Globus pallidus (tissue), 1 donor: ENCODE measurements at regions not wholly inside any gene's neighbourhood (a gene's known extent, or its start where the extent isn't known, plus 50 kb on each side); places are given as distances from the start of the nearest gene placed in this dataset.

ENCODE experiments used
- DNase-seq: peaks from one replicate; pipeline ENCODE4 v3.0.0-alpha.2; 2015; ENCODE audit warnings: low spot score

GRCh38 chr20:48090314-48090713, 305.0 kb upstream of the SULF2 start:
- no peak for DNase-seq

- DNase-seq = no peak
Measured at GRCh38 chr20:48080583-48080982, 295.3 kb upstream of the SULF2 start.

- DNase-seq = no peak
Measured at GRCh38 chr20:48079028-48079427, 293.7 kb upstream of the SULF2 start.

- DNase-seq = no peak
Measured at GRCh38 chr20:48076747-48077146, 291.5 kb upstream of the SULF2 start.

- DNase-seq = no peak
Measured at GRCh38 chr20:48076247-48076646, 291.0 kb upstream of the SULF2 start.

- DNase-seq = no peak
Measured at GRCh38 chr20:48075591-48076174, 290.4 kb upstream of the SULF2 start.

GRCh38 chr20:48070991-48071652, 285.8 kb upstream of the SULF2 start:
- DNase-seq = no peak

GRCh38 chr20:48069596-48069995, 284.3 kb upstream of the SULF2 start:
- DNase-seq = no peak

- DNase-seq = no peak
Measured at GRCh38 chr20:48066851-48067250, 281.6 kb upstream of the SULF2 start.

GRCh38 chr20:48066246-48066645, 281.0 kb upstream of the SULF2 start:
- DNase-seq = no peak

- DNase-seq = no peak
Measured at GRCh38 chr20:48065833-48066232, 280.6 kb upstream of the SULF2 start.

- DNase-seq = no peak
Measured at GRCh38 chr20:48064929-48065328, 279.6 kb upstream of the SULF2 start.

GRCh38 chr20:48060841-48061720, 275.8 kb upstream of the SULF2 start:
- no peak for DNase-seq

- DNase-seq = no peak
Measured at GRCh38 chr20:48058611-48059559, 273.6 kb upstream of the SULF2 start.

- no peak for DNase-seq
Measured at GRCh38 chr20:48057739-48058138, 272.5 kb upstream of the SULF2 start.

GRCh38 chr20:48057251-48057650, 272.0 kb upstream of the SULF2 start:
- no peak for DNase-seq

GRCh38 chr20:48056218-48056617, 270.9 kb upstream of the SULF2 start:
- no peak for DNase-seq

GRCh38 chr20:48054051-48054450, 268.8 kb upstream of the SULF2 start:
- DNase-seq = no peak

- DNase-seq = peak; percentile 10
Measured at GRCh38 chr20:48052475-48052835, 267.2 kb upstream of the SULF2 start.

GRCh38 chr20:48051794-48052474, 266.7 kb upstream of the SULF2 start:
- no peak for DNase-seq

GRCh38 chr20:48049641-48050040, 264.4 kb upstream of the SULF2 start:
- no peak for DNase-seq
